ENCODE measurements at regions not wholly inside any gene's neighbourhood (a gene's known extent, or its start where the extent isn't known, plus 50 kb on each side); places are given as distances from the start of the nearest gene placed in this dataset.

DNA sequence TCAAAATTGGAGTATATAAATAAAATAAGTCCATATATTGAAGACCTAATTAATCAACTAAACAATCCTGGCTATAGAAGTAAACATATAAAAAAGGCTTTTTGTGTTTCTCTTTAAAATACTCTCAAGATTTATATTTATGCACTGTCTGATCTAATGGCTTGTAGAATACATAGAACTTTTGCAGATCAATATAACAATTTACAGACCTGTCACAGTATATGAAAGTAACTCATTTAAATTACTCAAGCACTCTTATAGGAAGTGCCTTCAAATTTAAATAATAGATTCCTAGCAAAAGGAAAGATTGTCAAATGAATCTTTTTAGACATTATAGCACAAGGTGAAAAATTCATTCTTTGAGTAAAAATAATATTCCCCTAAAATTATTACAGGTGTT, 615.8 kb upstream of the RGS18 start:
- in situ Hi-C loops (cut with HindIII; ENCODE audit: low pct_unique_long_range_greater_than_20kb, low sequenced_read_pairs), result no loop called here
- no peak for DNase-seq (ENCODE audit: low read depth, low spot score)

DNA sequence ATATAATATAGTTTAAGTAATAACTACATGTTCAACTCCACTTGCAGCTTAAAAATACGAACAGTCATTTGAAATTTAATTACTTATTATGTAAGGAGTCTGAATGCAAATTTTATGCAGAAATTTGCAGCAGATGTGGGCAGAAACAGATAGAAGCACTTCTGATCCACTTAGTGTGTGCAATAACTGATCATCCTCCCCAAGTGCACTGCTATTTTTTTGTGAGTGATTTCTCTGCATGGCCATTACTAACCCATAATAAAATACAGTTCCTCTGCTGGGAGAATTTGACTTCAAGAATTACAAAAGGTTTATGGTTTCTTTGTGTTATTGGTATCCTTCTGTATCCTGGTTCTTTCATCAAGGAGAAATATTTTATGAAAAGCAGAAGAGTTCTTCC, 611.5 kb upstream of the RGS18 start:
- DNase-seq (ENCODE audit: low read depth, low spot score), result no peak
- in situ Hi-C loops (cut with HindIII; ENCODE audit: low pct_unique_long_range_greater_than_20kb, low sequenced_read_pairs), result no loop called here

DNA sequence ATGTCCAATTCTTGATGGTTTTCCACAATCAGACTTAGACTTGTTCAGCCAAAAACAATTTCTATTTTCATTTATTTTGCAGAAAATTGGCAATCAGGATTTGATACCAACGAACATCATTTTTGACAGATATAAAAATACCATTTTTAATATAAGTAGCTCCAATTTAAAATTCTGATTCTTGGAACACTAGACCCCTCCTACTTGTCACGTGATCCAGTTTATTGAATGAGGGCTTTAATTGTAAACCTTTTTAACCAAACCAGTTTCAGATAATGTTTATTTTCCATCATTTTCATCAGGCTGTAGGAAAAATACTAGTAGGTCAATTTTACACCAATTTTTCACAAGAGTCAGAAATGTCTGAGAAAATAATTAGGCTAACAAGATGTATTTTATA, 607.2 kb upstream of the RGS18 start:
- no peak for DNase-seq (ENCODE audit: low read depth, low spot score)
- in situ Hi-C loops (cut with HindIII; ENCODE audit: low pct_unique_long_range_greater_than_20kb, low sequenced_read_pairs), result no loop called here

DNA sequence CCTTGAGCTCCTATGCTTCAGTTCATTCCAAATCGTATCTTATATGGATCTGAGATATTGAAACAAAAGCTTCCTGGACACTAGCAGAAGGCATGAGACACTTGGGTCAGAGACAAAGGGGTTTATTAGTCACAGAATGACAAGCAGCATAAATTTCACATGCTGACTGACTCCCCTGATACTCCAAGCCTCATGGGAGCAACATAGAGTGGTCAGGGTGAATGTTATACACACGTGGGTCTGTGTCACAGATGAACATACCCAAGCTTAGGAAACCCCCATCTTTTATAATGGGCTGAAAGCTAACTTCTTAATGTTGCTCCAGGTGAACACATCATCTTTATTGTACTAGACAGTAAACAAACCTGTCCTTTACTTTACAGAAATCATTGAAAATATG, 599.9 kb upstream of the RGS18 start:
- in situ Hi-C loops (cut with HindIII; ENCODE audit: low pct_unique_long_range_greater_than_20kb, low sequenced_read_pairs), result no loop called here
- DNase-seq (ENCODE audit: low read depth, low spot score), result no peak

DNA sequence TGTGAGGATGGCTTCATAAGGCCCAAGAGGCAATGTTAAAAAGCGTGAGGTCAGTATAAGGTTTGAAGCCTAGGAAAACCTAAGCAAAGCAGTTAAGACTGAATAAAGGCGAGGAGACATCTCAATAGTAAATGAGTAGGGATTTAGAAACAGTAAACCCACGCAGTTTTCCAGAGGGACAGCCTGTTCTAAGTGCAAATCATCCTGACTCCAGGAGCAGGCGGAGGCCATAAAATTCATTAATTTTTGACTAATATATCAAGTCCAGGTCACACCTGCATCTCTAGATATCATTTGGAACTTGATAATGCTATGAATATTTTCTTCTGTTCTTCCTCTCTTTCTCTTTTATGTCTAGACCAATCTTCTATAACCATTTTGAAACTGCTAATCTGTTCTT, 597.0 kb upstream of the RGS18 start:
- in situ Hi-C loops (cut with HindIII; ENCODE audit: low pct_unique_long_range_greater_than_20kb, low sequenced_read_pairs), result no loop called here
- DNase-seq (ENCODE audit: low read depth, low spot score), result no peak

DNA sequence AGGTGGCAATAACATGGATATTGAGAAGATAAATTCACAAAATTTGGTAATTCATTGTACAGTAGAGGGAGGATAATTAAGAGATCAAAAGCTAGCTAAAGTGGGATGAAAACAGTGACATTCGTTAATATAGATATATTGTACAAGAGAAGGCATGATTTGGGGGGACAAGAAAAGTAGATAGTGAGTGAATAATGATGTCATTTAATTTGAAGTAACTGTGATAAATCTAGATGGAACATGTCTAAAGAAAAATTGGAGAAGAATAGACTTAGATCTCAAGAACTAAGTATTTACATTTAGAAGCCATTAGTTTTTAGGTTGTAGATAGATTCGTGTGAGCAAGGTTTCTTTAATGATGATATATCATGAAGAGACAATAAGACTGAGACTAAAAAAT, 594.0 kb upstream of the RGS18 start:
- in situ Hi-C loops (cut with HindIII; ENCODE audit: low pct_unique_long_range_greater_than_20kb, low sequenced_read_pairs), result no loop called here
- no peak for DNase-seq (ENCODE audit: low read depth, low spot score)

DNA sequence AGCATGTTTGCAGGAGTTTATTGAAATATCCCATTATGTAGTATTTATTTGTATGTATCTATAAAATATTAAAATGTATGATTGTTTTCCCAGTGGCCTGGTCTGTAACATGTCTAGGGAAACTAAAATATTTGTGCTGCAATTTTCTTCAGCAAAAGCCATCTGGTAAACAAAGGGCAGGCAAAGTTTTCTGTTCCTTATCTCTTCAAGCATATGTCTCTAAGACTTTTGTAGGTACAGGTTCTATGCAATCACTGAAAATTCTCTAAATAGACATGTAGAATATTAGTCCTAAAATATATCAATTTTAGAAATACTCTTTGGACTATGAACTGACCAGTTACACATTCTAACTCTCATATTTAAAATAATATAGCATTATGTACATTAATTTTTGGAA, 585.8 kb upstream of the RGS18 start:
- in situ Hi-C loops (cut with HindIII; ENCODE audit: low pct_unique_long_range_greater_than_20kb, low sequenced_read_pairs), result no loop called here
- DNase-seq (ENCODE audit: low read depth, low spot score), result no peak

DNA sequence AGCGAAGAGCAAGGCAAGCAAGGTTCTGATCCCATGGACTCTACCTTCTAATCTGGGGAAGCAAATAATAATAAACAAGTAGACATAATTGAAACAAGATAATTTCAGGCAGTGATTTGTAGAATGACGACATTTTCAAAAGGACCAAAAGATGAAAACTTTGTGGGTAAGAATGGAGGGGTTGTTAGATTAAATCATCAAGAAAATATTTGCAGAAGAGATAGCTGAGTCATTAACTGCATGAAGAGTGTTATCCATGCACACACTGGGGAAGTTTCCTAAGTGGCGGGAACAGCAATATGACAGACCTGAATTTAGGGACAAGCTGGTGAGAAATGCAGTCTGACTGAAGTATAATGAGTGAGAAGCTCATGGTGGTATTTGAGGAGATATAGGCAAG, 583.1 kb upstream of the RGS18 start:
- in situ Hi-C loops (cut with HindIII; ENCODE audit: low pct_unique_long_range_greater_than_20kb, low sequenced_read_pairs), result no loop called here
- no peak for DNase-seq (ENCODE audit: low read depth, low spot score)

DNA sequence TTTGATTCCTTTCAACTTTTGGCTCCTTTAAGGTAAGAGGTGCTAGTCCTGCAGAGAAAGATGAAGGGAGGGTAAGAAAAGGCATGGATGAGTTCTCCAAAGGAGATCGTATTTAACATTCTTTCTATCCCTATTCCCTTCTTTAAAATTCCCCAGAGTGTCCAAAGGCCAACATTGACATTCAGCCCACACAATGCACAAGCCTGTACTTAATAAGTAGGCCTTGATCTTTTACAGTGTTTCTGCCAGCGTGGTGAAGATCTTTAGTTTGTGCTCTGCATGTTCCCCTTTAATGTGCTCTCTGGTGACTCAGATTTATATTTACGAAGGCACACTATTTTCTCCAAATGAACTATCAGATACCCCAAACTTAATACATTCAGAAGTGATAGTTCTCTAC, 582.5 kb upstream of the RGS18 start:
- in situ Hi-C loops (cut with HindIII; ENCODE audit: low pct_unique_long_range_greater_than_20kb, low sequenced_read_pairs), result no loop called here
- DNase-seq (ENCODE audit: low read depth, low spot score), result peak; percentile 62

DNA sequence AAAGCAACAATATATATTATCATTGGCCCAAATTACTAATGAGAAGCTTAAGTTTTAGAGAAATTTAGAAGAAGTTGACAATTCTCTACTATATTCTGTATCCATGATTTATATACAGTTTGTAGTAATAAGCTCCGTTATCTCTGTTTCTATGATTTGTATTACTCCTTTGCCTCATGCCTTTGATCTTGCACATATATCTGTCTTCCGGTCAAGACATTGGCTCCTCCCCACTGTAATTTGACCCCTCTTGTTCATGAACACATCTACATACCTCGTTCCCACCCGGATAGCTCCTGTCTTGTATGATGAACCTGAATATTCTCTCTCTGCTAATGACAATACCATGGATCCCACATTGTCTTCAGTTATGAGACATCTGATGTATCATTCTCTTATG, 581.0 kb upstream of the RGS18 start:
- in situ Hi-C loops (cut with HindIII; ENCODE audit: low pct_unique_long_range_greater_than_20kb, low sequenced_read_pairs), result no loop called here

DNA sequence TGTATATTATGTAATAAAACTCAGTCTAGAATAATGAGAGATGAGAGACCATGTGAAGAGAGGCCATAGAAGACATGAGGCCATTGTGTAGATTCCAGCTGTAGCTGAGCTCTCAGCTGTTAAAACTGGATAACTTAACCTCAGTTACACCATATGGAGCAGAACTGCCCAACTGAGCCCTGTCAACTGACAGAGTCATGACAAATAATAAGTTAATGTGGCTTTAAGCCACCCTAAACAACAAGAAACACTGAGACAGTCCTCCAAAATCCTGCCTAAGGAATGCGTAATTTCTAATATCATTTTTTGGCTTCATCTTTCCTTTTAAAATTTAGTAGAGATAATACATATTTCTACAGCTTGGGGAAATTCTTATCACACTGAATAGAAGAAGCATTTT, 580.0 kb upstream of the RGS18 start:
- no peak for DNase-seq (ENCODE audit: low read depth, low spot score)
- in situ Hi-C loops (cut with HindIII; ENCODE audit: low pct_unique_long_range_greater_than_20kb, low sequenced_read_pairs), result no loop called here

More for the DNA sequence above, 581.0 kb upstream of the RGS18 start:
- DNase-seq (ENCODE audit: low read depth, low spot score), result no peak

DNA sequence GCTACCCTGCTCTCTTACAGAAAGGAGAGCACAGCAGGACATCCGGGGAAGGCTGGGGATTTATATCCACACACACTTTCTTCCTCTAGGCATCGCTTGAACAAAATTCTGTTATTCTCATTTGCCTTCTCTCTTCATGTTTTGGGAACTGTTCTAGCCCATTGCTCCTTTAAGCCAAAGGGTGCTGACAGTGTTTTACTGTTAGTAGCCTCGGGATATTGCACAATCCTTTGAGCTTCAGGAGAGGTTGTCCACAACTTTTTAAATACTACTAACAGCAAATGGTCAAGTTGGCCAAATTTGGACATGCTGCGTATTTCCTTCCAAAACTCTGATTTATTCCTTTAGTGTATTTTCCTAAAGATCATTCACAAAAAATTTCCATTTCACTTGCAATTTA, 579.2 kb upstream of the RGS18 start:
- in situ Hi-C loops (cut with HindIII; ENCODE audit: low pct_unique_long_range_greater_than_20kb, low sequenced_read_pairs), result no loop called here
- DNase-seq (ENCODE audit: low read depth, low spot score), result no peak

DNA sequence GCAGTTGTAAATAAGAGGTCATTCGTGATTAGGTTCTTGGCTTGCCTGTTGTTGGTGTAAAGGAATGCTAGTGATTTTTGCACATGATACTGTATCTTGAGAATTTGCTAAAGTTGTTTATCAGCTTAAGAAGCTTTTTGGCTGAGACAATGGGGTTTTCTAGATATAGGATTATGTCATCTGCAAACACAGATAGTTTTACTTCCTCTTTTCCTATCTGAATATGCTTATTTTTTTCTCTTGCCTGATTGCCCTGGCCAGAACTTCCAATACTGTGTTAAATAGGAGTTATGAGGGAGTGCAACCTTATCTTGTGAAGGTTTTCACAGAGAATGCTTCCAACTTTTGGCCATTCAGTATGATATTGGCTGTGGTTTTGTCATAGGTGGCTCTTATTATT, 576.1 kb upstream of the RGS18 start:
- no peak for DNase-seq (ENCODE audit: low read depth, low spot score)
- in situ Hi-C loops (cut with HindIII; ENCODE audit: low pct_unique_long_range_greater_than_20kb, low sequenced_read_pairs), result no loop called here

DNA sequence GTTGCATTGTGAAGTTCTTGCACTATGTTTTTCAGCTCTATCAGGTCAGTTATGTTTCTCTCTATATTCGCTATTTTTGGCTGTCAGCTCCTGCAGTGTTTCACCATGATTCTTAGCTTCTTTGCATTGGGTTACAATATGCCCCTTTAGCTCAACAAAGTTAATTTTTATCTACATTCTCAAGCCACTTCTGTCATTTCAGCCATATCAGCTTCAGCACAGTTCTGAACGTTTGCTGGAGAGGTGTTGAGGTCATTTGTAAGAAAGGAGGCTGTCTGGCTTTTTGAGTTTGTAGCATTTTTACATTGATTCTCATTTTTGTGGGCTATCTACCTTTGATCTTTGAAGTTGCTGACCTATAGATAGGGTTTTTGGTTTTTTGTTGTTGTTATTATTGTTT, 573.2 kb upstream of the RGS18 start:
- in situ Hi-C loops (cut with HindIII; ENCODE audit: low pct_unique_long_range_greater_than_20kb, low sequenced_read_pairs), result no loop called here
- DNase-seq (ENCODE audit: low read depth, low spot score), result no peak

DNA sequence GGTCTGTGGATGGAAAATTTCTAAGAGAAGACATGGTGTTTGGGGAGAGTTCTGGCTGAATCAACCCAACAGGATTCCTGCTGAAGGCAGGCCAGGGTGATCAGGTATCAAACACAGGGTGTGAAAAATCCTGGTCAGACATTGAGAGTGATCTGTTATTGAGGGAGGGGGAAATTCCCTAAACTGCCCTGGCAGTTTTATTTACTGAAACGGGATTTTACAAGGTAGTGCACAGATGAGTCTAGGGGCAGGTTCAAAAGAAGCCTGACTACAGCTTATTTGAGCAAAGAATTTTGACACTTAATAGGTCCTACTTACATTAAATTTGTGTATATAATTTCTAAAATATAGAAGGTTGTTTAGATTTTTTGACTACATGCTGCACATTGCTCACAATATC, 569.4 kb upstream of the RGS18 start:
- DNase-seq (ENCODE audit: low read depth, low spot score), result no peak
- in situ Hi-C loops (cut with HindIII; ENCODE audit: low pct_unique_long_range_greater_than_20kb, low sequenced_read_pairs), result no loop called here

DNA sequence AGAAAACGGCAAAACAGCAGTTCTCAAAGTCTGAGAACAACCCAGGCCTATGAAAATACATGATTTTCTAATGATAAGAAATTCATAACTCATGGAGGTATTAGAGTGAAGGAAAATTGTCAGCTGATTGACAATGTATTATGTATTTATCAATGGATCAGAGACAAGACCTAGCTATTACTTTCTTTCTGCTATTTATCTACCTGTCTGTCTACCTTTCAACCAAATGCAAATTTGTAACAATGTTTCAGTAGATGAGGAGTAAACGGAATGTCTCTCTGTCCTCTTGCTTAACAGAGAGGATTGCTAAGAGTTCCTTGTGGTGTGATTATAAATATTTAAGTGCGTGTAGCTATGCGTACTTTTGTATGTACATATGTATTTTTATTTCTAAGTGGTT, 568.7 kb upstream of the RGS18 start:
- no peak for DNase-seq (ENCODE audit: low read depth, low spot score)
- in situ Hi-C loops (cut with HindIII; ENCODE audit: low pct_unique_long_range_greater_than_20kb, low sequenced_read_pairs), result no loop called here

DNA sequence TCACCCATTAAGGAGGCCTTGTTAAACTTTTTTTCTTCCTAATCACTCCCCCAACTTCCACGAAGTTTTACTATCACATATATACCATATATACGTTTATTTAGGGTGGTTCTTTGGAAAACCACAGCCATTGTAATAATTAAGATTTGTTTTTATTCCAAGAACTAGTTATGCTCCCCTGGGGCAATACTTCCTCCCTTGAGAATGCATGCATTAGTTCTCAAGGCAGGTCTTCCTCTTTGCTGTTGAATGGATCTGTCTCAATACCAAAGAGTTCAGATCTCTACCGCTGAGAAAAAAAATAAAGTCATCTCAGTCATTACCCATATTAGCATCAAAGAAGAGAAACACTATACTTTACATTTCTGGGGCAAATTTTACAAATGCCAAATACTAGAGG, 567.7 kb upstream of the RGS18 start:
- DNase-seq (ENCODE audit: low read depth, low spot score), result no peak
- in situ Hi-C loops (cut with HindIII; ENCODE audit: low pct_unique_long_range_greater_than_20kb, low sequenced_read_pairs), result no loop called here

DNA sequence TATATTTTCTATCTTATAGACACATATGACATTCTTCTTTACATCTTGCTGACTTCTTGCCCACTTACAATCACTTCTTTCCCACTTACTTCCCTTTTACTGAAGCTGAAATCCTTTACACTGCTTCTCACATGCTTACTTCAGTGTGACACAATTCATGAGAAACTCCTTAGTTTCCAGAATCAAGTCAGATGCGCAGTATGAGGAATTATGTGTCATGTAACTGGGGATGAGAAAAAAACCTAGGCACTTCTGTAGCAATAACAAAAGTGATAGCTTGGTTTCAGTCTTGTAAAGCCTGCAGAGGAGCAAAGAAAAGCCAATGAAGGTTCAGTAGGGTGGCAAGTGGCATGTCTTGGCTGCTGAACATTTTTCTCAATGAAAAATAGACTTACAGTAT, 566.2 kb upstream of the RGS18 start:
- in situ Hi-C loops (cut with HindIII; ENCODE audit: low pct_unique_long_range_greater_than_20kb, low sequenced_read_pairs), result no loop called here
- DNase-seq (ENCODE audit: low read depth, low spot score), result no peak

DNA sequence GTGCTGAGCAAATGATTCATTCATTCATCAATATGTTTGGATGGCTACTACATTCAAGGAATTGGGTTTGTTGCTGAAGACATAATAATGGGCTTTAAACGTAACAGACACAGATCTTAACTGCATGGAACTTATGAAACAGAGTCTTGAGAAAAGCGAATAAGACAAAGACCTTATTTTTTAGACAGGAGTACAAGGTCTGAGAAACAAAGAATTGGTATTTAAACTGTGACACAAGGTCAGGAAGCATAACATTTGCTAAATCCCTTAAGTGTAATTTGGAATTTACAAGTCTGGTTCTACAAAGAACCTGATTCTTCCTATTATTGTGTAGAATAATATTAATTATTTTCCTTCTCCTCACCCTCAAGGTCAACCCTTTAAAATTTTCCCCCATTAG, 565.4 kb upstream of the RGS18 start:
- in situ Hi-C loops (cut with HindIII; ENCODE audit: low pct_unique_long_range_greater_than_20kb, low sequenced_read_pairs), result no loop called here

DNA sequence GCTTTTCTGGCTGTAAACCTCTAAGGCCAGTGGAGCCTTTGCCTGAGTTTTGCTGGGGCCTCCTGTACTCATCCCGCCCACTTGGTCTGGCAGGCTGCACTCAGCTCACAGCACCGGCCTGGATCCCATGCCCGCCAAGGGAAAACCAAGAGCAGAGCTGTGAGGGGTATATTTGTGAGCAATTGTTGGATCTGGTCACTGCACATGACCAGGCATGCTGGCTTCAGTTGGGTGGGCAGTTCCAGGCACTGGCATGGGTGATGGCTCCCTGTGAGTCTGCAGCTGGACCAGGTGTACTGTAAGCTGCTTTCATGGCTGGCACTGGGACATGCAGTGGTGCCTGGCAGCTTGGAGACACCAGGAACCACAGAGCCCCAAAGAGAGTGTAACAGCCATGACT, 563.1 kb upstream of the RGS18 start:
- DNase-seq (ENCODE audit: low read depth, low spot score), result no peak
- in situ Hi-C loops (cut with HindIII; ENCODE audit: low pct_unique_long_range_greater_than_20kb, low sequenced_read_pairs), result no loop called here

More for the DNA sequence above, 565.4 kb upstream of the RGS18 start:
- DNase-seq (ENCODE audit: low read depth, low spot score), result peak; percentile 61

DNA sequence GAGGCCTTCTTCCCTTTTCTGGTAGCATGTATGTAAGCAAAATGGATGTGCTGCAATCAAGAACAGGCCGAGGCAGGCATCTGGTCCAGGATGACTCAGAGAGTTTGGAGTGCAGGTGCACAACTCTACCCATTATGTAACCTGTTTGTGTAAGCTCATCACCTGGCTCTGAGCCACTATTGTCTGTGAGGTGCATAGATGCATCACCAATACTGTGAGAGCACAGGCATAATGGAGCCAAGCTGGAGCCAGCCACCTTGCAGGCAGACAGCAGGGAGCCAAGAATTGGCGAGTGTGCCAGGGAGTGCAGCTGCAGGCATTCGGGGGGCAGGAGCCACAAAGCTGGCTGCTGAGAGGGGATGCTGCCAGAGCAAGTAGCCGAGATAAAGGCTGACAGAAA, 549.9 kb upstream of the RGS18 start:
- in situ Hi-C loops (cut with HindIII; ENCODE audit: low pct_unique_long_range_greater_than_20kb, low sequenced_read_pairs), result no loop called here
- DNase-seq (ENCODE audit: low read depth, low spot score), result no peak

All from SK-MEL-5 (cell line).